Loucy (cell line): ENCODE measurements at regions not wholly inside any gene's neighbourhood (a gene's known extent, or its start where the extent isn't known, plus 50 kb on each side); places are given as distances from the start of the nearest gene placed in this dataset.

Experiments
- EZH2phosphoT487 ChIP-seq: fragments of 200-600 bp; IDR thresholded peaks from 2 replicates; pipeline ENCODE4 v1.6.1; 2018; ENCODE audit warnings: antibody characterized with exemption, mild to moderate bottlenecking, moderate library complexity, borderline replicate concordance
- TF ChIP-seq, protein P1 (sequence below): fragments of 200-600 bp; sonication (generic); conservative IDR thresholded peaks from 2 replicates; pipeline ENCODE4 v1.5.1; 2014; ENCODE audit warnings: mild to moderate bottlenecking, antibody characterized with exemption, low read length

GRCh38 chr7:42350801-42351200 is 113.8 kb upstream of the GLI3 start:
- TF ChIP-seq, protein P1, sequence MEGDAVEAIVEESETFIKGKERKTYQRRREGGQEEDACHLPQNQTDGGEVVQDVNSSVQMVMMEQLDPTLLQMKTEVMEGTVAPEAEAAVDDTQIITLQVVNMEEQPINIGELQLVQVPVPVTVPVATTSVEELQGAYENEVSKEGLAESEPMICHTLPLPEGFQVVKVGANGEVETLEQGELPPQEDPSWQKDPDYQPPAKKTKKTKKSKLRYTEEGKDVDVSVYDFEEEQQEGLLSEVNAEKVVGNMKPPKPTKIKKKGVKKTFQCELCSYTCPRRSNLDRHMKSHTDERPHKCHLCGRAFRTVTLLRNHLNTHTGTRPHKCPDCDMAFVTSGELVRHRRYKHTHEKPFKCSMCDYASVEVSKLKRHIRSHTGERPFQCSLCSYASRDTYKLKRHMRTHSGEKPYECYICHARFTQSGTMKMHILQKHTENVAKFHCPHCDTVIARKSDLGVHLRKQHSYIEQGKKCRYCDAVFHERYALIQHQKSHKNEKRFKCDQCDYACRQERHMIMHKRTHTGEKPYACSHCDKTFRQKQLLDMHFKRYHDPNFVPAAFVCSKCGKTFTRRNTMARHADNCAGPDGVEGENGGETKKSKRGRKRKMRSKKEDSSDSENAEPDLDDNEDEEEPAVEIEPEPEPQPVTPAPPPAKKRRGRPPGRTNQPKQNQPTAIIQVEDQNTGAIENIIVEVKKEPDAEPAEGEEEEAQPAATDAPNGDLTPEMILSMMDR, result no peak
- TF ChIP-seq EZH2phosphoT487, result no peak
